ENCODE measurements at regions not wholly inside any gene's neighbourhood (a gene's known extent, or its start where the extent isn't known, plus 50 kb on each side); places are given as distances from the start of the nearest gene placed in this dataset.

GRCh38 chr11:39288011-39288410, 2171.4 kb downstream of the LRRC4C start:
- no peak for DNase-seq

GRCh38 chr11:39268176-39268690, 2191.2 kb downstream of the LRRC4C start:
- no peak for DNase-seq

- DNase-seq = no peak
Observed at GRCh38 chr11:39255648-39256047, 2203.8 kb downstream of the LRRC4C start.

- no peak for DNase-seq
Observed at GRCh38 chr11:39249566-39250365, 2209.7 kb downstream of the LRRC4C start.

- DNase-seq = no peak
Observed at GRCh38 chr11:39247570-39248137, 2211.8 kb downstream of the LRRC4C start.

GRCh38 chr11:39239553-39239952, 2219.9 kb downstream of the LRRC4C start:
- DNase-seq = no peak

GRCh38 chr11:39236916-39237315, 2222.5 kb downstream of the LRRC4C start:
- DNase-seq = peak; percentile 11

GRCh38 chr11:39221550-39222138, 2237.8 kb downstream of the LRRC4C start:
- DNase-seq = no peak

- DNase-seq = no peak
Observed at GRCh38 chr11:39220501-39221230, 2238.8 kb downstream of the LRRC4C start.

- DNase-seq = no peak
Observed at GRCh38 chr11:39220069-39220468, 2239.4 kb downstream of the LRRC4C start.

- DNase-seq = no peak
Observed at GRCh38 chr11:39209981-39210380, 2249.5 kb downstream of the LRRC4C start.

GRCh38 chr11:39205236-39205995, 2254.0 kb downstream of the LRRC4C start:
- no peak for DNase-seq

- DNase-seq = no peak
Observed at GRCh38 chr11:39192671-39193070, 2266.8 kb downstream of the LRRC4C start.

- no peak for DNase-seq
Observed at GRCh38 chr11:39190751-39191150, 2268.7 kb downstream of the LRRC4C start.

- DNase-seq = no peak
Observed at GRCh38 chr11:39177678-39178077, 2281.8 kb downstream of the LRRC4C start.

GRCh38 chr11:39174965-39175364, 2284.5 kb downstream of the LRRC4C start:
- DNase-seq = no peak

- DNase-seq = no peak
Observed at GRCh38 chr11:39174196-39174595, 2285.3 kb downstream of the LRRC4C start.

GRCh38 chr11:39165021-39165420, 2294.4 kb downstream of the LRRC4C start:
- no peak for DNase-seq

GRCh38 chr11:39149214-39149613, 2310.2 kb downstream of the LRRC4C start:
- DNase-seq = no peak

GRCh38 chr11:39145346-39145745, 2314.1 kb downstream of the LRRC4C start:
- DNase-seq = no peak

- no peak for DNase-seq
Observed at GRCh38 chr11:39144351-39145130, 2314.9 kb downstream of the LRRC4C start.

- DNase-seq = no peak
Observed at GRCh38 chr11:39139581-39139980, 2319.9 kb downstream of the LRRC4C start.

Measured in NCI-H82 (cell line).